Right ventricle myocardium inferior (tissue), 1 donor: ENCODE measurements at regions not wholly inside any gene's neighbourhood (a gene's known extent, or its start where the extent isn't known, plus 50 kb on each side); places are given as distances from the start of the nearest gene placed in this dataset.

ENCODE experiments used
- ATAC-seq: fragments of 200-7000 bp; cut with Tn5 transposase; one replicate; pipeline ENCODE4 v1.9.1; 2020; ENCODE audit warnings: mild to moderate bottlenecking, moderate library complexity
- DNase-seq: peaks from one replicate; pipeline ENCODE4 v3.0.0; 2021; ENCODE audit errors: missing footprints
- intact Hi-C: fragments of 100-400 bp; cut with DNase I; formaldehyde crosslinking; loops from one replicate; pipeline ENCODE4 v1.11.0; 2022
- donor health status: DM: no; HTN: yes; CAD: no; lungs with severe emphysema.

GRCh38 chr11:128098781-128099180 is 488.6 kb downstream of the ETS1 start:
- intact Hi-C loops = no loop called here
- no peak for DNase-seq
- no peak for ATAC-seq

GRCh38 chr11:128095466-128095981 is 491.8 kb downstream of the ETS1 start:
- intact Hi-C loops = no loop called here
- no peak for ATAC-seq
- DNase-seq = no peak

DNA sequence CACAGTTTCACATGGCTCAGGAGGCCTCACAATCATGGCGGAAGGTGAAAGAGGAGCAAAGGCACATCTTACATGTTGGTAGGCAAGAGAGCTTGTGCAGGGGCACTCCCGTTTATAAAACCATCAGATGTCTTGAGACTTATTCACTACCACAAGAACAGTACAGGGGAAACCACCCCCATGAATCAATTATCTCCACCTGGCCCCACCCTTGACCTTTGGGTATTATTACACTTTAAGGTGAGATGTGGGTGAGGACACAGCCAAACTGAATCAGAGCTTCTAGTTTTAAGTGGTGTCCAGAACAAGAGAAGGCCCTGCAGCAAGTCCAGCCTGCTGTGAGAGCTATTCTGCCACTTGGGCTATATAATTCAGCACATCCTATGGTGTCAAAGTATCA is 493.7 kb downstream of the ETS1 start:
- DNase-seq (no peak), ATAC-seq (no peak)
- intact Hi-C loops = no loop called here

- ATAC-seq = no peak
- intact Hi-C loops = no loop called here
- no peak for DNase-seq
These were observed 497.4 kb downstream of the ETS1 start for GRCh38 chr11:128089962-128090361.

DNA sequence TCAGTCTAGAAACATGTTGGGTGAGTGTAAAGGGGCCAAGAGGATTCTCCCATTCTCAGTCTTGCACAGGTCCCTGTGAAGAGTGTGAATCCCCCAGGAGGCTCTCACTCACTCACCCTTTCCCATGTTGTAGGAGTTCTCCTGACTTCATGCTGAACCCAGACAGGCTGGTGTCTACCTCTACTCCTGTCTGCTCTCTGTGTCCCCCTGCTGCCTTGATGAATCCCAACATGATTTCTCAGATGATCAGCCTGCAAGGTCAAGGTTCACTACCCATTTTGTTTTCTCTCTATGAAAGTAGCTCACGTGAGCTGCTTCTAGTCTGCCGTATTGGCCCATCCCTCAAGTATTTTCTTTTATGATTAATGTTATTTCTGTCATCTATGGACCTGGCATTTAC is 500.6 kb downstream of the ETS1 start:
- DNase-seq (no peak), ATAC-seq (no peak)
- intact Hi-C loops = no loop called here

DNA sequence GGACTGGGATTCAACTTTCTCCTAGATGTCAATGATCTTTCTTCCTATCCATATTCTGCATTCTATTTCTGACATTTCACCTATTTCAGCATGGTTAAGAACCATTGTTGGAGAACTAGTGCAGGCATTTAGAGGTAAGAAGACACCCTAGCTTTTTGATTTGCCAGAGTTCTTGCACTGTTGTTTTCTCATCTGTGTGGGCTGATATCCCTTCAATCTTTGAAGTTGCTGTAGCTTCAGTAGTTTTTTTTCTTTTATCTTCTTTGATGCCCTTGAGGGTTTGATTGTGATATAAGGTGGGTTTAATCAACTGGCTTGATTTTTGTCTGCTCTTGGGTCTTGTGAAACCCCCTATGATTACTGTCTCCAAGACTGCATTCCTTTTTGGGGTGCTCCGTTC is 502.1 kb downstream of the ETS1 start:
- ATAC-seq = no peak
- intact Hi-C loops = no loop called here
- no peak for DNase-seq

DNA sequence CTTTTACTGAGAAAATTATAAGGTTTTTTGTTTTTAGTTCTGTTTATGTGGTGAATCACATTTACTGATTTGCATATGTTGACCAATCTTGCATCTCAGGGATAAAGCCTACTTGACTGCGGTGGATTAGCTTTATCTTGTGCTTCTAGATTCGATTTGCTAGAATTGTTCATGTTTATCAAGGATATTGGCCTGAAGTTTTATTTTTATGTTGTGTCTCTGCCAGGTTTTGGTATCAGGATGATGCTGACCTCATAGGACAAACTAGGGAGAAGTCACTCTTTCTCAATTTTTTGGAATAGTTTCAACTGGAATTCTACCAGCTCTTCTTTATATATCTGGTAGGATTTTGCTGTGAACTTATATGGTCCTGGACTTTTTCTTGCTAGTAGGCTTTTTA is 504.8 kb downstream of the ETS1 start:
- intact Hi-C loops = no loop called here
- DNase-seq (no peak), ATAC-seq (no peak)

DNA sequence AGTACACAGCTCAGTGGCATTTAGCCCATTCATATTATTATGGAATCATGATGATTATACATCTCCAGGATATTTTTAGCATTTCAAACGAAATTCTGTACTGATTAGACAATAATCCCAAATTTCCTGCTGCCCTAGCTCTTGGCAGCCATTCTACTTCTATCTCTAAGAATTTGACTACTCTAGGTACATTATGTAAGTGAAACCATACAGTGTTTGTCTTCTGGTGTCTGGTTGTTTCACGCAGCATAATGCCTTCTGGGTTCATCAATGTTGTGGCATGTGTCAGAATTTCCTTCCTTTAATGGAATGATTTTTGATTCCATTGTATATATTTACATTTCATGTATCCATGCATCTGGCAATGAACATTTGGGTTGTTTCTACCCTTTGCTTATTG is 517.7 kb downstream of the ETS1 start:
- ATAC-seq = no peak
- intact Hi-C loops = no loop called here
- no peak for DNase-seq

DNA sequence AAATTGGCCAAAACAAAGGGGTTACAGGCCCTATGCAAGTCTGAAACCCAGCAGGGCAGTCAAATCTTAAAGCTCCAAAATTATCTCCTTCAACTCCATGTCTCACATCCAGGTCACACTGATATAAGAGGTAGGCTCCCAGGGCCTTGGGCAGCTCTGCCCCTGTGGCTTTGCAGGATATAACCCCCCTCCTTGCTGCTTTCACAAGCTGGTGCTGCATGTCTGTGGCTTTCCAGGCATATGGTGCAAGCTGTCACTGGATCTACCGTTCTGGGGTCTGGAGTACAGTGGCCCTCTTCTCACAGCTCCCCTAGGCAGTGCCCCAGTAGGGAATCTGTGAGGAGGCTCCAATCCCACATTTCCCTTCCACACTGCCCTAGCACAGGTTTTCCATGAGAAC is 519.6 kb downstream of the ETS1 start:
- ATAC-seq (no peak), DNase-seq (no peak)
- intact Hi-C loops = no loop called here

- intact Hi-C loops = no loop called here
- ATAC-seq (no peak), DNase-seq (no peak)
These were observed 521.0 kb downstream of the ETS1 start for GRCh38 chr11:128066399-128066798.

DNA sequence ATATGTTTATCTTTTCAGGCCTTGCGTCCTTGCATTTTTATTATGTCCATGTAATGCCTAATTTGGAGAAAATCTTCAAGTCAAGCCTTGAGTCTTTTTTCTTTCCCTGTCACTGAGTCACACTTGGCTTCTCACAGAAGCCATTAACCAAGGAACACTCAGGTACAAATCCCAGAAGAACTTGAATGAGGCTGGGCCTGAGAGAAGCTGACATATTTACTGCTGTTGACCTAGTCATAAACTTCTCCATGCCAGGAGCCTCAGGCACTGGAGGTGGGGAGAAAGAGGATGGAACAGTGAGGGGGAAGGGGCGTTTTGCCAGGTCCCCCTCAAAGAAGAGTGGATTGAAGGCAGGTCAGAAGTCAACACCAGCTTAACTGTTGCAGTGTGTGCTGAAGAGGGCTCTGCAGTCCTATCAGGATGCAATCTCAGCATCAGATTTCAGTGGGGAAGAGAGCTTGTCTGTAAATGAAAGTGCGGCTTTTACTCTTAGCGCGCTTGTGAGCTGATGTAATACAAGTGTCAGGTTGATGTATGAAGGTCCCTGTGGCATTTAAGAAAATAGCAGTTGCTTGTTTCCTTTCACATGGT is 526.0 kb downstream of the ETS1 start:
- intact Hi-C loops = no loop called here
- DNase-seq = no peak
- no peak for ATAC-seq

GRCh38 chr11:128058580-128059208 is 528.7 kb downstream of the ETS1 start:
- intact Hi-C loops = no loop called here
- ATAC-seq = no peak
- no peak for DNase-seq

- no peak for ATAC-seq
- no peak for DNase-seq
- intact Hi-C loops = no loop called here
These were observed 529.5 kb downstream of the ETS1 start for GRCh38 chr11:128057786-128058395.

GRCh38 chr11:128055576-128056217 is 531.7 kb downstream of the ETS1 start:
- no peak for ATAC-seq
- intact Hi-C loops = no loop called here
- no peak for DNase-seq

- intact Hi-C loops = no loop called here
- DNase-seq = no peak
These were observed 533.1 kb downstream of the ETS1 start for GRCh38 chr11:128053981-128054931.

DNA sequence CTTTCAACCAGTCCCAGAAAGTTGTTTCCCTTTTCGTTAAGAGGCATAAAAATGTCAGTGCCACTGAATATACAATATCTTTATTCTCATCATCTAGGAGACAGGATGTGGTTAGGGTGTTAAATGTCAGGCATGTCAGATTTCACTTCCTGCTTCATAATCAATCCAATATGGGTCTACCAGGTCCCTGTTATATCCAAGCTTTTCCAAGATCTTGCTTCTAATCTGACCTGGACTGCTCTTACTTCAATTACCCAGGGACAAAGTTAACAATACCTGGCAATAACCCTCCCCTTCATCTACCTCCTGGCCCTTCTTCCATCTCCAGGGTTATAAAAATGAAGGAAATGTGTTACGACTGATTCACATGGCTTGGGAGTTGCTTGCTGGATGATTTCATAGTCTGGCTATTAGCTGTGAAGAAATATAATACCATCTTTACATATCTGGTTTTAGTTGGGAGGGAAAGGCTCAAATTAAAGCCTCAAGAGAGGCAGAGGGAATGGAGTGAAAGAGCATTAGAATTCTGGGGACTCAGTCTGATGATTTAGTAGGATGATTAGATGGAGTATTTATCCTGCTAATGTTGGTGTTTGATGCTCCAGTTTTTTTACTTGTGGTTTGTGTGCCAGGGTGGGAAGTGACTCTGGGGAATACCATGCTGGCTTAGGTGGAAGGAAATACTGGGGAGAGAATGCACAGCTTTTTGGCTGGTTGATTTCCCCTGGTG is 534.3 kb downstream of the ETS1 start:
- ATAC-seq (no peak), DNase-seq (no peak)
- intact Hi-C loops = no loop called here

More at GRCh38 chr11:128053981-128054931, 533.1 kb downstream of the ETS1 start:
- no peak for ATAC-seq

DNA sequence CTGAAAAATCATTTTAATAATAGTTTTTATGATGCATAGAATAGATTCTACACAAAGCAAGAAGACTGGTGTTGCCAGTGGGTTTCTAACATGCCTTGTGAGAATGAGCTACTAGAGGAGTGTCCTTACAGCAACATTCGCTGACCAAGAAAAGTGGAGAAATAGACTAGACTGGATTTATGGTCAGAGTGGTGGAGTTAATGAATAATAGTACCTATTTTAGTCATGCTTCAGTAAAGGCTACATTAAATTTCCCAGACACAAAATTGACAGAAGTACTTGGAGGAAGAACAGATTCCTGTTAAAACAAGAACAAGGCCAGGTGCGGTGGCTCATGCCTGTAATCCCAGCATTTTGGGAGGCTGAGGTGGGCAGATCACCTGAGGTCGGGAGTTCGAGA is 539.2 kb downstream of the ETS1 start:
- intact Hi-C loops = no loop called here
- ATAC-seq (no peak), DNase-seq (no peak)

DNA sequence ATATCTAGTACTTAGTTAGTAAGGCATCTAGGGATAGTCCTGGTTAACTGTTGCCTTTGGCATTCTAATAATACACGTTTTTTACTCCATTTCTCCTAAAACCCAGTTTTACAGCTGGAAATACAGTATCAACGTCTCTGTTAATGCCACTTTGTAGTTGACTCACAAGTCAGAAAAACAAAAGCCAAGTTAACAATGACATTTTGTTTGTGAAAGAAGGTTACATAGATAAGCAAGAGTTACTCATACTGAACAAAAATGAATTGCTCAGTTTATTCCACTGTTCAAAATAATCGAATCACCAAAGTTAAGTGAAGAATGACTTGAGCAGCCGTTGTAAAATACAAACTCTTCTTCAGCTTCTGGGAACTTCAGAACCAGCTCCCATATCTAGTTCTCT is 540.3 kb downstream of the ETS1 start:
- intact Hi-C loops = no loop called here
- DNase-seq (no peak), ATAC-seq (no peak)
